WTC11 (cell line): ENCODE measurements at regions not wholly inside any gene's neighbourhood (a gene's known extent, or its start where the extent isn't known, plus 50 kb on each side); places are given as distances from the start of the nearest gene placed in this dataset.

Experiments used
- ATF2 ChIP-seq: sonication (generic); formaldehyde crosslinking; IDR thresholded peaks from 2 replicates; pipeline ENCODE4 v1.8.1; 2022; ENCODE audit warnings: low read depth, missing genetic modification reagents, borderline replicate concordance
- CREB1 ChIP-seq: sonication (generic); formaldehyde crosslinking; IDR thresholded peaks from 2 replicates; pipeline ENCODE4 v1.8.0; 2023; ENCODE audit warnings: mild to moderate bottlenecking, missing genetic modification reagents
- TEAD1 ChIP-seq: sonication (generic); formaldehyde crosslinking; IDR thresholded peaks from 2 replicates; pipeline ENCODE4 v1.8.0; 2022; ENCODE audit warnings: mild to moderate bottlenecking, missing genetic modification reagents
- USF2 ChIP-seq: sonication (generic); formaldehyde crosslinking; IDR thresholded peaks from 2 replicates; pipeline ENCODE4 v1.8.1; 2023; ENCODE audit warnings: mild to moderate bottlenecking, missing genetic modification reagents, moderate library complexity
- ZNF281 ChIP-seq: sonication (generic); formaldehyde crosslinking; IDR thresholded peaks from 2 replicates; pipeline ENCODE4 v1.8.0; 2023; ENCODE audit warnings: mild to moderate bottlenecking, missing genetic modification reagents
- ZNF317 ChIP-seq: sonication (generic); formaldehyde crosslinking; IDR thresholded peaks from 2 replicates; pipeline ENCODE4 v1.8.1; 2023; ENCODE audit warnings: low read depth, mild to moderate bottlenecking, moderate library complexity, missing genetic modification reagents, borderline replicate concordance
- TF ChIP-seq, protein P1 (sequence below): fragments of 200-600 bp; IDR thresholded peaks from 2 replicates; pipeline ENCODE4 v1.8.0; 2022; ENCODE audit warnings: antibody characterized with exemption

GRCh38 chr22:47247579-47248240, 485.3 kb downstream of the TBC1D22A start:
- TF ChIP-seq ATF2 (CRISPR knock-in tag), result no peak
- TF ChIP-seq, protein P1, sequence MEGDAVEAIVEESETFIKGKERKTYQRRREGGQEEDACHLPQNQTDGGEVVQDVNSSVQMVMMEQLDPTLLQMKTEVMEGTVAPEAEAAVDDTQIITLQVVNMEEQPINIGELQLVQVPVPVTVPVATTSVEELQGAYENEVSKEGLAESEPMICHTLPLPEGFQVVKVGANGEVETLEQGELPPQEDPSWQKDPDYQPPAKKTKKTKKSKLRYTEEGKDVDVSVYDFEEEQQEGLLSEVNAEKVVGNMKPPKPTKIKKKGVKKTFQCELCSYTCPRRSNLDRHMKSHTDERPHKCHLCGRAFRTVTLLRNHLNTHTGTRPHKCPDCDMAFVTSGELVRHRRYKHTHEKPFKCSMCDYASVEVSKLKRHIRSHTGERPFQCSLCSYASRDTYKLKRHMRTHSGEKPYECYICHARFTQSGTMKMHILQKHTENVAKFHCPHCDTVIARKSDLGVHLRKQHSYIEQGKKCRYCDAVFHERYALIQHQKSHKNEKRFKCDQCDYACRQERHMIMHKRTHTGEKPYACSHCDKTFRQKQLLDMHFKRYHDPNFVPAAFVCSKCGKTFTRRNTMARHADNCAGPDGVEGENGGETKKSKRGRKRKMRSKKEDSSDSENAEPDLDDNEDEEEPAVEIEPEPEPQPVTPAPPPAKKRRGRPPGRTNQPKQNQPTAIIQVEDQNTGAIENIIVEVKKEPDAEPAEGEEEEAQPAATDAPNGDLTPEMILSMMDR, result no peak
- TF ChIP-seq CREB1 (CRISPR knock-in tag), result no peak
- no peak for TF ChIP-seq ZNF317 (CRISPR knock-in tag)
- TF ChIP-seq TEAD1 (CRISPR knock-in tag), result no peak
- TF ChIP-seq ZNF281 (CRISPR knock-in tag), result no peak
- no peak for TF ChIP-seq USF2 (CRISPR knock-in tag)
